Left colon (tissue), 2 donors: ENCODE measurements at regions not wholly inside any gene's neighbourhood (a gene's known extent, or its start where the extent isn't known, plus 50 kb on each side); places are given as distances from the start of the nearest gene placed in this dataset.

Source experiments
- ATAC-seq: fragments of 200-7000 bp; cut with Tn5 transposase; one replicate; pipeline ENCODE4 v1.9.1; 2020; ENCODE audit warnings: mild to moderate bottlenecking, moderate library complexity
- DNase-seq, 2 donors: peaks; one replicate each; pipeline ENCODE4 v3.0.0-alpha.2; 2020
- intact Hi-C, 2 donors: fragments of 100-400 bp; cut with DNase I in 1 of 2; cut with micrococcal nuclease in 1 of 2; formaldehyde crosslinking; loops; one replicate each; pipeline versions ENCODE4 v1.11.2 to v1.14.0; 2022; cut with DNase I, micrococcal nuclease
- donor health status: DM: no; HTN: no; CAD: no.
- donor health status: DM: yes; HTN: yes; CAD: no.

DNA sequence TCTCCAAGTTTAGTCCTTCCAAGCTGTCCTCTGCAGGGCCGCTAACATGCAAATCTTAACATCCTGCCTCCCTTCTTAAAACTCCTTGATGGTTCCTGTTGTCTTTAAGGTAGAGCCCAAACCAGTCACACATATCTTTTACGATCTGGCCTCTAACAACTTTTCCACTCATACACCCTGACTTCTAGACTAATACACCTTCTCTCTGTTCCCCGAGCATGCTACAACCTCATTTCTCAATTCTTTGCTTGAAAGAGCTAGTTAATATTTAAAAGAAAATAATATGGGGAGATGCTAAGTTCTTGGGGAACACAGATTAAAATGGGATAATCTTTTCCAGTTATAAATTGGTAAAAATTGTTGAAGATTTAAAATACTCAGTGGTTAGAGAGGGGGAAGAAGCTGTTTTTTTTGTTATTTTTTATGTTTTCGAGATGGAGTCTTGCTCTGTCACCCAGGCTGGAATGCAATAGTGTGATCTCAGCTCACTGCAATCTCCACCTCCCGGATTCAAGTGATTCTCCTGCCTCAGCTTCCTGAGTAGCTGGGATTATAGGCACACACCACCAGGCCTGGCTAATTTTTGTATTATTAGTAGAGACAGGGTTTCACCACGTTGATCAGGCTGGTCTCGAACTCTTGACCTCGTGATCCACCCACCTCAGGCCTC lies 250.7 kb downstream of the MAFB start:
- DNase-seq (no peak), ATAC-seq (no peak)
- intact Hi-C loops: no loop called here

GRCh38 chr20:40436011-40436410 lies 253.0 kb downstream of the MAFB start:
- no peak for DNase-seq
- ATAC-seq: no peak
- intact Hi-C loops: no loop called here

DNA sequence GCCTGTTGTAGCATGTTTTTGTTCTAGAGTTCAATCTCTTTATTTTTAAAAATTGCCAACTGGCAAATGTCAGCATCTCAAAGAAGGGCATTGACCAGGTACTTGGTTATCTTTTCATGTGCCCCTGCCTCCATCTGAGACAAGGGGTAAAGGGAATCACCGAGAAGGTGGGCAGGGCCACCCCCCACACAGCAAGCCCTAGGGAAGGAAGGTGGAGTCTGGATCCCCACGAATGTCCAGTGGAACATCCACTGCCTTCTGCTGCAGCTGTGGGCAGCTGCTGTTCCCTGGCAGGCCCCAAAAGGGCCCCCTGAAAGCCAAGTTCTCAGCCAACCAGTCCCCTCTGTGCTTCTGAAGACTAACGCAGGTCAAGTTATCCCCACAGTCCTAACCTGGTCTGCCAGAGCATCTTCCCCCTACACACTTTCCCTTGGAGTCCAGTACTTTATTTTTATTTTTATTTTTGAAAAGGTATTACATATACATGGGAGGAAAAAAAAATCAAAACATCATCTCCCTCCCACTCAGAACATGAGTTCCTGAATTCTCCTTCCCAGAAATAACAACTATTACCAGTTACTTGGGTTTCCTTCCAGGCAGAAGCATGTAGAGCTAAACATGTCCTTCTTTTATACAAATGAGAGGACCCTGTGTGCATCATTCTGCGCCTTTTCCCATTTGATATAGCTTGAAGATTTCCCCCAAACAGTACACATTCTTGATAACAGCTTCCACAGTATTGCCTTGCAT lies 253.7 kb downstream of the MAFB start:
- no peak for DNase-seq
- intact Hi-C loops: no loop called here
- no peak for ATAC-seq

GRCh38 chr20:40434122-40434521 lies 254.9 kb downstream of the MAFB start:
- no peak for DNase-seq
- intact Hi-C loops: no loop called here
- ATAC-seq: no peak

DNA sequence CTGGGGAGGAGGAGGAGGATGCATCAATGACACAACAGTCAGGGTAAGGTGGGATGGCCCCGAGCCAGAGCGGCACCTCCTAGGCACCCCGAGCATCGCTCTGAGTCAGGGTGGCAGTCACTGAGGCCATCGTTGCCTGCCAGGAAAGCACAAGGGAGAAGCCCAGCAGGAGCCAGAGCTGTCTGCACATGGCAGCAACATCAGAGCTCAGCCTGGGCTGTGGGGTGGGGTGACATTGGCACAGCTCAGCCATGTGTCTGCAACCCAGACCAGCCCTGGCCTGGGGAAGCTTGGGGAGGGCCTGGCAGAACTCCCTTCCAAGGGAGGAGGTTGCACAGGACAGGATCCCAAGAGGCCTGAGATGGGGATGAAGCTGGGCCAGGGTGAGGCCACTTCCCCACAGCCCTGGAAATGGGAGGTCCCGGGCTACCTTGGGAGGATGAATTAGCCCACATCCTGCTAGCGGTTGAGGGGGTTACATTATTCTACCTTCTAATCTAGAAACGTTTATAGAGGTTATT lies 255.6 kb downstream of the MAFB start:
- ATAC-seq (no peak), DNase-seq (no peak)
- intact Hi-C loops: no loop called here

DNA sequence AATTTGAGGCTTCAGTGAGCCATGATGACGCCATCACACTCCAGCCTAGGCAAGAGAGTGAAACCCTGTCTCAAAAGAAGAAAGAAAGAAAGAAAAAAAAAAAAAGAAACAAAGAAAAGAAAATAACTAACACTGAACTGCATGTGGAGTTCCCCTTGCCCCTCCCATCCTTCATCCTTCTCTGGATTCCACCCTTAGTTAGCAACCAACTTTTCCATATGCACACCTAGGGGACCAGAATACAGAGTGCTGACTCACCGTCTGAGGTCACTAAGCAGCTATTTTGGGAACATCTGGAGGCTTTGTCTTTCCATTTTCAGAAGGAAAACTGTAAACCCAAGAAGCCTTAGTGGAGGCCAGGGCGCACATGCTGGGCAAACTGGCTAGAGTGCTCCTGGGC lies 257.4 kb downstream of the MAFB start:
- no peak for ATAC-seq
- no peak for DNase-seq
- intact Hi-C loops: no loop called here

DNA sequence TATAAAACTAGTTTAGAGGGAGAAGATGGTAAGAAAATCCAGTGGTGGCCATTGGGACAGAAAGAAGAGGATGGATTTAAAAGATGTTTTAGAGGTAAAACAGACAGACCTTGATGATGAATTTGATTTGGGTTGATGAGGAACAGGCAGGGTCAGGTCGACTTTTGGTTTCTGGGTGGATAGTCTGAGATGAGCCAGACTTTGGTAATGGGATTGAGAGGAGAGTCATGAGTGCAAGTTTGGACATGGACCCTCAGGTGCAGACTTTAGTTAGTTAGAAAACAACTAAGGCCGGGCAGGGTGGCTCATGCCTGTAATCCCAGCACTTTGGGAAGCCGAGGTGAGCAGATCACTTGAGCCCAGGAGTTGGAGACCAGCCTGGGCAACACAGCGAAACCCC lies 257.9 kb downstream of the MAFB start:
- DNase-seq (no peak), ATAC-seq (no peak)
- intact Hi-C loops: no loop called here

DNA sequence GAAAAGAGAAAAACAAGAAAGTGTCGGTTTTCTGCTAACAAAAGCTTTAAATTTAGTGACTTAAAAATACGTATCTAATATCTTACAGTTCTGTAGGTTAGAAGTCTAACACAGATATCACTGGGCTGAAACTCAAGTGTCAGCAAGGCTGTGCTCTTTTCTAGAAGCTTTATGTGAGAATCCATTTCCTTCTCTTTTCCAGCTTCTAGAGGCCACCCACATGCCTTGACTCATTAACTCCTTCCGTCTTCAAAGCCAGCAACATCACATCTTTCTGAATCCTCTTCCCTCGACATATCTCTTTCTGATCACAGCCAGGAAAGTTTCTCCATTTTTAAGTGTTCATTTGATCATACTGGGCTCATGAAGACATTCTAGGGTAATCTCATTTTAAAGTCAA lies 262.0 kb downstream of the MAFB start:
- ATAC-seq: no peak
- no peak for DNase-seq
- intact Hi-C loops: no loop called here

GRCh38 chr20:40424695-40425094 lies 264.3 kb downstream of the MAFB start:
- intact Hi-C loops: no loop called here
- no peak for DNase-seq
- no peak for ATAC-seq

GRCh38 chr20:40422656-40423055 lies 266.4 kb downstream of the MAFB start:
- intact Hi-C loops: no loop called here
- no peak for DNase-seq
- no peak for ATAC-seq

DNA sequence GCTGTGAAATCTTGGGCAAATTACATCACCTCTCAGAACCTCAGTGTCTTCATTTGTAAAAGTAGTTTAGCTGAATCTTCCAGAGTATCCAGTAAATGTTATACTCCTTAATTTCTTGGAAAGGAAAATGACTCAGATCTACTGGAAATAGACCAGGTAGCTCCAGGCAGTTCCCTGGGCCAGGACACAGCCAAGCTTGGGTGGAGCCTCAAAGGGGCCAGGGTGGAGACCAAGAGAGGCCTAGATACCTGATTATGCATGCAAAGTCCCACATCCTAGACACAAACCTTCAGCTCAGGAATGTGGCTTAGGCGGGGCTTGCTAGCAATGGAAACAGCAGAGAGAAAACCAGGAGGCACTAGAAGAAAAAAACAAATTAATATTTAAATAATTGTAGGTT lies 272.8 kb downstream of the MAFB start:
- intact Hi-C loops: no loop called here
- ATAC-seq (peak; percentile 47), DNase-seq (peak; percentile 21 to 47)

DNA sequence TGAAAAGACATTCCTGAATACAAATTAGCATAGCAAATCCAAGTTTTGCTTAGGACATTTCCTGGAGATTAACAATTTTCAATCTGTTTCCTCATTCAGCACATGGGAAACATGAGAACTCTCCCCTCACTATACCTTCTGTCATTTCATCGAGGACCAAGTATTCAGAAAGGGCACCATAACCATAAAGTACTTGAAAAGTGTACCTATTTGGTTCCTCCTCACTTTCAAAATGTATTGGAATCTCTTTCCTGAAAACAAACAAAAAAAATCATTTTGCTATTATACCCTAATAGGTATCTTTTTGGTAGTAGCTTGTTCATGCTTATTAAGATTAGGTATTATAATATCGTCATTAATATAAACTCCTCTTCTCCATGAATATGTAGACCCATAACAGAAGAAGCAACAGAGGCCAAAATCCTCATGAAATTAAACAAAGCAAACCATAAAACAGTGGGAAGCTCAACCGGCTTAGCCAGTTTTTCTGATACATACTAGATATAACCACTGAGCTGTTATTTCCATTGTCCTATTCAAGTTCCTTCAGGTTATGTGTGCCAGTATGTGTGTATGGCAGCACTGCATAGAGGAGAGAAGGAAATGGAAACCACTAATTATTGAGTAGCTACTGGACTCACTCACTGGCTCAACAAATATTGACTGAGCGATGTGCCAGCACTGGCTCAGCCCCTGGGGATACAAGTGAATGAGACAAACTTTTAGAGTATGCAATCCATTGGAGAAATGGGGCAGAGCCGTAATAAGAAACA lies 274.0 kb downstream of the MAFB start:
- ATAC-seq: peak; percentile 94
- DNase-seq: peak; percentile 47 to 51
- intact Hi-C loops: no loop called here

DNA sequence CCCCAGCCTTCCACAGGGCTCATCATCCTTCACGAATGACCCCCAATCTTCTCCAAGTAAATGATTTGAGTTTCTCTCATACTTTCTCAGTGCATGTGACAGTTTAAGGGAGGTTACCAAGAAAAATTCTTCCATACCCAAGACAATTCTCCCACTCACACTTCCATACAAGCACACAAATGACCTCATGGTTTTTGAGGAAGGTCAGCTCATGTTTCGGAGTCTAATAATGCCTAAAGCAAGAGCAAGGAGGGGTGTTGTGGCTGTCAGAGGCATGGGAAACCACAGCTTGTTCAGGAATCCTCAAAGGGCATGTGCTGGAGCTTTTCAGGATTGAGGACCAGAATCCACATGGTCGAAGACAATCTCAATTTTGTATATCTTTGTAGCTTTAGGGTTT lies 279.0 kb downstream of the MAFB start:
- DNase-seq (no peak), ATAC-seq (no peak)
- intact Hi-C loops: no loop called here

DNA sequence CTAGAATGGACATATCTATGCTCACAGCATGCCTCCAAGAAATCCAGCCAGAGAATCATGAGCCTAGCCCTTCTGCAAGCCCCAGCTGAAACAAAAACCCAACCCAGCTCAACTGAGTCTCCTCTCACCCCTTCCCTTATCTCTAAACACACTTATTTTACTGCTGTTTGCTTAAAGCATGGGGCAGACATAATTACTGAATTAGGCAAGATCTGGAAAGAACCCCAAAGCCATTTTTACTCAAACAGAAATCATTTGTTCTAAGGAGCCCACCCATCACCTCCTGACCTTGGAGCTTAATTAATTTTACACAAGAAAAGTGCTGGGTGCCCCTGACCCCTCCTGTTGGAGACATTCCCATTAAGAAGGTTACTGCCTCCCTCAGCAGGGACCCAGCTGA lies 291.6 kb downstream of the MAFB start:
- intact Hi-C loops: no loop called here
- ATAC-seq (peak; percentile 28), DNase-seq (no peak)

GRCh38 chr20:40393197-40394079 lies 295.6 kb downstream of the MAFB start:
- no peak for DNase-seq
- intact Hi-C loops: no loop called here

GRCh38 chr20:40390654-40391053 lies 298.4 kb downstream of the MAFB start:
- intact Hi-C loops: no loop called here
- no peak for ATAC-seq
- no peak for DNase-seq

More at GRCh38 chr20:40393197-40394079, 295.6 kb downstream of the MAFB start:
- ATAC-seq: peak; percentile 91

GRCh38 chr20:40370800-40371199 lies 318.2 kb downstream of the MAFB start:
- DNase-seq (no peak), ATAC-seq (no peak)
- intact Hi-C loops: no loop called here

DNA sequence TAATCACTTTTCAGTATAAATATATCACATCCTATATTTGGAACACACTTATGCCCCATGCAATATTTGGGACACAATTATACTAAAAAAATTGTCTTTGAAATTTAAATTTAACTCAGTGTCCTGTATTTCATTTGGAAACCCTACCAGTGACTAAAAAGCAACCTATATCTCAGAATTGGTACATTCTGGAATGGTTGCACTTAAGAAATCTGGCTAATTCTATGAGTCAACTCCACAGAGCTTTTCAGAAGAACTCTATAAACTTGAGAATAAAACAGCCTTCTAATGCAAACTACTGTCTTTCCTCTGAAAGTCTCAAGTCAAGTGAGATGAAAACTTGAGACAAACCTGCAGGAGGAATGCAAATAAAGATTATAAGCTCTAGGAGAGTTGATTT lies 320.2 kb downstream of the MAFB start:
- no peak for DNase-seq
- ATAC-seq: no peak
- intact Hi-C loops: no loop called here

DNA sequence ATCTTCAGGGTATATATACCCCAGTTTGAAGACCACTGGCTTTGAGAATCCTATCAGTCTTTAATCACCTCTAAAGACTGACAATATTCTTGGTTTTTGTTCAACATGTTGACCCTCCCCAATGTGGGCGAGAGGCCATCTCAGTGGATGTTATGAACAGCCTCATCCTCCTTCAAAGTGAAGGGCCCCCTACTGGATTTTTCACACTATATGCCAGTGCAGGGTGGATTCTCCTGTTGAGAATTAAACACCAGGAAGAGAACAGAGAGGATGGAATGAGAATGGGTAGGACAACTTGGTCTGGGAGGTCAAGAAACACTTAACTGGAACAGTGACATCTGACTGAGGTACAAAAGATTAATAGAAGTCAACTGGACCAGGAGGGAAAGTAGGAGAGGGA lies 327.1 kb downstream of the MAFB start:
- ATAC-seq: no peak
- intact Hi-C loops: no loop called here

More for the DNA sequence above, 327.1 kb downstream of the MAFB start:
- DNase-seq: no peak
